Adrenal gland (tissue), 5 donors: ENCODE measurements at regions not wholly inside any gene's neighbourhood (a gene's known extent, or its start where the extent isn't known, plus 50 kb on each side); places are given as distances from the start of the nearest gene placed in this dataset.

Experiments used
- CTCF ChIP-seq, 6 experiments: fragments of 450-650 bp in 4 of 6; fragments of 200-600 bp in 2 of 6; sonication (generic) in 1 of 6; IDR thresholded peaks; 1 replicate in 5 of 6; 2 replicates in 1 of 6; pipeline versions ENCODE4 v1.5.1 to v1.8.0; 2016 to 2021; ENCODE audit warnings: antibody characterized with exemption in 6 of 6, mild to moderate bottlenecking in 2 of 6, moderate library complexity in 1 of 6
- POLR2A ChIP-seq, 2 donors: fragments of 450-650 bp; IDR thresholded peaks; one replicate each; pipeline ENCODE4 v1.6.1; 2017; ENCODE audit warnings: antibody characterized with exemption in 2 of 2, mild to moderate bottlenecking in 2 of 2, moderate library complexity in 1 of 2
- donor health status: DM: no; HTN: no; CAD: no.

GRCh38 chr13:24071016-24071415 lies 89.5 kb upstream of the SPATA13 start:
- TF ChIP-seq CTCF (IDR thresholded peaks at IDR 0.05) (no peak), POLR2A (IDR thresholded peaks at IDR 0.05) (no peak)
